ENCODE measurements at regions not wholly inside any gene's neighbourhood (a gene's known extent, or its start where the extent isn't known, plus 50 kb on each side); places are given as distances from the start of the nearest gene placed in this dataset.

- TF ChIP-seq CTCF (IDR thresholded peaks at IDR 0.05) (no peak), IRF2 (CRISPR knock-in tag; IDR thresholded peaks at IDR 0.05; ENCODE audit: borderline replicate concordance, low read depth) (no peak), E2F4 (CRISPR knock-in tag; IDR thresholded peaks at IDR 0.05; ENCODE audit: borderline replicate concordance, low read depth) (no peak), AFF4 (CRISPR knock-in tag; IDR thresholded peaks at IDR 0.05; ENCODE audit: borderline replicate concordance) (no peak)
Measured at GRCh38 chr9:26054600-26055520, 376.6 kb upstream of the TUSC1 start.
